Right lobe of liver (tissue), 6 donors: ENCODE measurements at regions not wholly inside any gene's neighbourhood (a gene's known extent, or its start where the extent isn't known, plus 50 kb on each side); places are given as distances from the start of the nearest gene placed in this dataset.

Source experiments
- ATAC-seq, 4 donors: fragments of 200-7000 bp; cut with Tn5 transposase; one replicate each; pipeline ENCODE4 v1.9.1; 2020; ENCODE audit warnings: mild to moderate bottlenecking in 4 of 4, moderate library complexity in 4 of 4
- DNase-seq, 3 donors: peaks; one replicate each; pipeline ENCODE4 v3.0.0-alpha.2; 2020
- H3K27ac ChIP-seq, 3 donors: fragments of 200-600 bp; one replicate each; pipeline ENCODE4 v1.8.0; 2022
- H3K27me3 ChIP-seq, 2 donors: fragments of 200-600 bp; one replicate each; pipeline ENCODE4 v1.8.0; 2022
- H3K36me3 ChIP-seq, 4 donors: fragments of 200-600 bp; sonication (generic) in 1 of 4; one replicate each; pipeline versions ENCODE4 v1.5.1 to v1.8.0; 2017 to 2022; ENCODE audit warnings: control low read depth in 1 of 4
- H3K4me1 ChIP-seq, 4 donors: fragments of 200-600 bp; sonication (generic) in 1 of 4; one replicate each; pipeline versions ENCODE4 v1.5.1 to v1.8.0; 2017 to 2022; ENCODE audit warnings: control low read depth in 1 of 4
- H3K4me3 ChIP-seq, 3 donors: fragments of 200-600 bp; one replicate each; pipeline ENCODE4 v1.8.0; 2022
- H3K9me3 ChIP-seq, 4 donors: fragments of 200-600 bp; sonication (generic) in 1 of 4; one replicate each; pipeline versions ENCODE4 v1.5.1 to v1.8.0; 2017 to 2022; ENCODE audit warnings: control low read depth in 1 of 4
- POLR2A ChIP-seq: fragments of 450-650 bp; IDR thresholded peaks from one replicate; pipeline ENCODE4 v1.6.1; 2017; ENCODE audit warnings: antibody characterized with exemption, mild to moderate bottlenecking
- WGBS: methylation state at CpG from one replicate; pipeline ENCODE4 v1.1.6; 2018; ENCODE audit warnings: low coverage, low lambda C conversion rate; ENCODE audit not compliant: insufficient coverage; ENCODE audit errors: missing lambda C conversion rate; 5-methylcytosine and 5-hydroxymethylcytosine counted together
- intact Hi-C, 2 donors: fragments of 100-400 bp; cut with DNase I; formaldehyde crosslinking; loops; one replicate each; pipeline versions ENCODE4 v1.11.2 to v1.14.1; 2022
- TF ChIP-seq, protein P1 (sequence below), 4 donors: fragments of 200-600 bp in 3 of 4; fragments of 450-650 bp in 1 of 4; IDR thresholded peaks; one replicate each; pipeline versions ENCODE4 v1.5.1 to v1.8.0; 2016 to 2022; ENCODE audit warnings: antibody characterized with exemption in 4 of 4, mild to moderate bottlenecking in 2 of 4
- donor health status: DM: no; HTN: yes; CAD: no.
- donor health status: DM: no; HTN: no; CAD: no.
- donor health status: DM: no; HTN: no; CAD: no.
- donor health status: DM: no; HTN: yes; CAD: no.
- donor health status: DM: no; HTN: yes; CAD: no.

DNA sequence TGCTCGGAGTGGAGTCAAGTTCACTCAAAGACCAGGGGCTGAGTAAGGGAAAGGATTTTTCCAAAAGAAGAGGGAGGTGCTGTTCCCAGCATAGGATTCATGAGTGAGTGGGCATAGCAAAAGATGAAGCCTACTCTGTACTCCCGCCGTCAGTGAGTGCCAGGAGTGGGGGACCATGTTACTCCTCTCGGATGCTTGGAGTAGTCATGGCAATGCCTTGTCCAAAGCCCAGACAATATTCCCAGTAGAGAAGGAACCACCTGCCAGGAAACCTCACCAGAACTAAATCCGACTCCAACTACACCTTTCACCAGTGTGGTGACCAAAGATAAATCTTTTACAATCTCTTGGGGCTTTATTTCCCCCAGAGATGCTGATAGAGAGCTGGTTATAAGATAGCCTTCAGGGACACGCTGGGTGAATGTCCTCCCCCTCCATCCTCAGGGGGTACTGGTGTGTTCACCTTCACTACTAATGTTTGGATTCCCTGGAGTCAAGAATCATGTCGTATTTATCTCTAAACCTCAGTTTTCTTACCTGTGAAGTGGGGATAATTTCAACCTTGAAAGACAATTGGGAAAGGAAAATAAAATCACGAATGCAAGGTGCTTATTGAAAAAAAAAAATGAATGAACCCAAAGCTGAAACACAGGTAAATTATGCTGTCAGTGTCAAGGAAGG lies 165.2 kb downstream of the NSG2 start:
- 37% methylated on average over 4 of the region's 8 CpGs for whole genome bisulfite sequencing
- H3K9me3 ChIP-seq = no peaks in the 10 kb centered on the region
- no peaks in the 10 kb centered on the region for H3K36me3 ChIP-seq
- intact Hi-C loops = no loop called here
- no peaks in the 10 kb centered on the region for H3K4me1 ChIP-seq
- no peak for ATAC-seq
- H3K4me3 ChIP-seq = no peak overlapping the region
- DNase-seq = no peak
- no peak for TF ChIP-seq POLR2A
- TF ChIP-seq, protein P1, sequence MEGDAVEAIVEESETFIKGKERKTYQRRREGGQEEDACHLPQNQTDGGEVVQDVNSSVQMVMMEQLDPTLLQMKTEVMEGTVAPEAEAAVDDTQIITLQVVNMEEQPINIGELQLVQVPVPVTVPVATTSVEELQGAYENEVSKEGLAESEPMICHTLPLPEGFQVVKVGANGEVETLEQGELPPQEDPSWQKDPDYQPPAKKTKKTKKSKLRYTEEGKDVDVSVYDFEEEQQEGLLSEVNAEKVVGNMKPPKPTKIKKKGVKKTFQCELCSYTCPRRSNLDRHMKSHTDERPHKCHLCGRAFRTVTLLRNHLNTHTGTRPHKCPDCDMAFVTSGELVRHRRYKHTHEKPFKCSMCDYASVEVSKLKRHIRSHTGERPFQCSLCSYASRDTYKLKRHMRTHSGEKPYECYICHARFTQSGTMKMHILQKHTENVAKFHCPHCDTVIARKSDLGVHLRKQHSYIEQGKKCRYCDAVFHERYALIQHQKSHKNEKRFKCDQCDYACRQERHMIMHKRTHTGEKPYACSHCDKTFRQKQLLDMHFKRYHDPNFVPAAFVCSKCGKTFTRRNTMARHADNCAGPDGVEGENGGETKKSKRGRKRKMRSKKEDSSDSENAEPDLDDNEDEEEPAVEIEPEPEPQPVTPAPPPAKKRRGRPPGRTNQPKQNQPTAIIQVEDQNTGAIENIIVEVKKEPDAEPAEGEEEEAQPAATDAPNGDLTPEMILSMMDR (IDR thresholded peaks at IDR 0.05) = no peak
- no peaks in the 10 kb centered on the region for H3K27me3 ChIP-seq
- no peak overlapping the region for H3K27ac ChIP-seq

DNA sequence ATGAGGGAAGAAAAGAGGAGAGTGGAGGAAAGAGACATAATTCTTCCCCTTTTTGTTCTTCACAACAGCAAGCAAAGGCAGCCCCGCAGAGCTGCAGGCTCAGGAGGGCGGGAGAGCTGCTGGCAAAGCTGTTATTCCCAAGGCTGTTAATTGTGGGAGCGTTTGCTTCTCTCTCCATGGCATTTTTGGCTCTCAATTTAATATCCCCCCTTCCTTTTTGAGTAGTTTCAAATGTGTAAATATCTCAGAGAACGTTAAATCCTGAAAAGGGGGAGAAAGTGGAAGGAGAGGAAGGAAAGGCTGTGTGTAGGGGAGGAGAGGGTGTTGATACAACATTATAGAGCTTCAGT lies 165.7 kb downstream of the NSG2 start:
- no peak for ATAC-seq
- Histone ChIP-seq H3K27me3 (no peaks in the 10 kb centered on the region), H3K36me3 (no peaks in the 10 kb centered on the region), H3K4me1 (no peaks in the 10 kb centered on the region), H3K27ac (no peak overlapping the region), H3K9me3 (no peaks in the 10 kb centered on the region), H3K4me3 (no peak overlapping the region)
- TF ChIP-seq, protein P1 (IDR thresholded peaks at IDR 0.05) = no peak
- no peak for TF ChIP-seq POLR2A
- intact Hi-C loops = no loop called here
- WGBS = 6% methylated on average over 2 of the region's 4 CpGs
- DNase-seq = no peak

DNA sequence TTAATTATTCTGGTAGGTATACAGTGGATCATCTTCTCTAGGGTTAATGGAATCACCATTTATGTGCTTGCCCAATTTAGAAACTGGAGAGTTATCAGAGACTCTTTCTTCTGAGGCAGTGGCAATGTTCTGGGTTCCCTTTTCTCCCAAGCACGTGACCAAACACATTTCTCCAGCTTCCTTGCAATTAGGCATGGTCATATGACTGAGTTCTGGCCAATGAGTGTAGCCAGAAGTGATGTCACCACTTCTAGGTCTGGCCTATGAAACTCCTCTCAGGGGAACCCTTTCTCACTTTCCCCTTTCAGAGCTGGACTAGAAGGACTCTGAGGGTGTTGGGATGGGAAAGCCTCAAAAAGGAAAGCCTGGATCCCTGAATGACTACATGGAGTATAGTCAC lies 172.0 kb downstream of the NSG2 start:
- no peak for ATAC-seq
- H3K4me3 ChIP-seq = no peak overlapping the region
- no peak for DNase-seq
- no peak overlapping the region for H3K27ac ChIP-seq
- H3K27me3 ChIP-seq = no peaks in the 10 kb centered on the region
- intact Hi-C loops = no loop called here
- TF ChIP-seq POLR2A = no peak
- TF ChIP-seq, protein P1 (IDR thresholded peaks at IDR 0.05) = no peak
- H3K9me3 ChIP-seq = no peaks in the 10 kb centered on the region
- H3K36me3 ChIP-seq = no peaks in the 10 kb centered on the region
- H3K4me1 ChIP-seq = no peaks in the 10 kb centered on the region
- WGBS = 14% methylated on average over 1 of the region's 1 CpG

- WGBS = 100% methylated on average over 2 of the region's 2 CpGs
- H3K4me1 ChIP-seq = no peaks in the 10 kb centered on the region
- intact Hi-C loops = no loop called here
Observed at GRCh38 chr5:174218162-174218561, 172.7 kb downstream of the NSG2 start.

More at GRCh38 chr5:174218162-174218561, 172.7 kb downstream of the NSG2 start:
- no peak overlapping the region for H3K4me3 ChIP-seq
- no peak for TF ChIP-seq POLR2A
- TF ChIP-seq, protein P1 (IDR thresholded peaks at IDR 0.05) = no peak
- H3K9me3 ChIP-seq = no peaks in the 10 kb centered on the region
- no peaks in the 10 kb centered on the region for H3K27me3 ChIP-seq
- no peaks in the 10 kb centered on the region for H3K36me3 ChIP-seq
- ATAC-seq (no peak), DNase-seq (no peak)
- H3K27ac ChIP-seq = no peak overlapping the region
